ENCODE measurements at regions not wholly inside any gene's neighbourhood (a gene's known extent, or its start where the extent isn't known, plus 50 kb on each side); places are given as distances from the start of the nearest gene placed in this dataset.

GRCh38 chr4:169934794-169935429 lies 91.3 kb downstream of the MFAP3L start:
- no peak for TF ChIP-seq ZSCAN16 (tag by site-specific recombination; IDR thresholded peaks at IDR 0.05)
- TF ChIP-seq ZNF398 (tag by site-specific recombination; IDR thresholded peaks at IDR 0.05): no peak
- no peak for TF ChIP-seq KLF8 (tag by site-specific recombination; IDR thresholded peaks at IDR 0.05)
- no peak for TF ChIP-seq BCL6B (tag by site-specific recombination; IDR thresholded peaks at IDR 0.05)
- TF ChIP-seq ZNF549 (tag by site-specific recombination; IDR thresholded peaks at IDR 0.05): no peak
- TF ChIP-seq PRDM4 (tag by site-specific recombination; IDR thresholded peaks at IDR 0.05): no peak
- TF ChIP-seq ZSCAN5A (tag by site-specific recombination; IDR thresholded peaks at IDR 0.05): no peak
- no peak for TF ChIP-seq ZNF132 (tag by site-specific recombination; IDR thresholded peaks at IDR 0.05; ENCODE audit: borderline replicate concordance)
- no peak for TF ChIP-seq ZNF146 (tag by site-specific recombination; IDR thresholded peaks at IDR 0.05)
- no peak for TF ChIP-seq ZNF626 (tag by site-specific recombination; IDR thresholded peaks at IDR 0.05)
- TF ChIP-seq, protein P1, sequence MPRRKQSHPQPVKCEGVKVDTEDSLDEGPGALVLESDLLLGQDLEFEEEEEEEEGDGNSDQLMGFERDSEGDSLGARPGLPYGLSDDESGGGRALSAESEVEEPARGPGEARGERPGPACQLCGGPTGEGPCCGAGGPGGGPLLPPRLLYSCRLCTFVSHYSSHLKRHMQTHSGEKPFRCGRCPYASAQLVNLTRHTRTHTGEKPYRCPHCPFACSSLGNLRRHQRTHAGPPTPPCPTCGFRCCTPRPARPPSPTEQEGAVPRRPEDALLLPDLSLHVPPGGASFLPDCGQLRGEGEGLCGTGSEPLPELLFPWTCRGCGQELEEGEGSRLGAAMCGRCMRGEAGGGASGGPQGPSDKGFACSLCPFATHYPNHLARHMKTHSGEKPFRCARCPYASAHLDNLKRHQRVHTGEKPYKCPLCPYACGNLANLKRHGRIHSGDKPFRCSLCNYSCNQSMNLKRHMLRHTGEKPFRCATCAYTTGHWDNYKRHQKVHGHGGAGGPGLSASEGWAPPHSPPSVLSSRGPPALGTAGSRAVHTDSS (tag by site-specific recombination; IDR thresholded peaks at IDR 0.05): no peak
- no peak for TF ChIP-seq ZBTB1 (tag by site-specific recombination; IDR thresholded peaks at IDR 0.05)
- no peak for TF ChIP-seq ZNF670 (tag by site-specific recombination; IDR thresholded peaks at IDR 0.05; ENCODE audit: low read depth)
- TF ChIP-seq, protein P2, sequence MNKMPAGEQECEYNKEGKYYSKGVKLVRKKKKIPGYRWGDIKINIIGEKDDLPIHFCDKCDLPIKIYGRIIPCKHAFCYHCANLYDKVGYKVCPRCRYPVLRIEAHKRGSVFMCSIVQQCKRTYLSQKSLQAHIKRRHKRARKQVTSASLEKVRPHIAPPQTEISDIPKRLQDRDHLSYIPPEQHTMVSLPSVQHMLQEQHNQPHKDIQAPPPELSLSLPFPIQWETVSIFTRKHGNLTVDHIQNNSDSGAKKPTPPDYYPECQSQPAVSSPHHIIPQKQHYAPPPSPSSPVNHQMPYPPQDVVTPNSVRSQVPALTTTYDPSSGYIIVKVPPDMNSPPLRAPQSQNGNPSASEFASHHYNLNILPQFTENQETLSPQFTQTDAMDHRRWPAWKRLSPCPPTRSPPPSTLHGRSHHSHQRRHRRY (tag by site-specific recombination; IDR thresholded peaks at IDR 0.05): no peak
- no peak for TF ChIP-seq ZNF354C (tag by site-specific recombination; IDR thresholded peaks at IDR 0.05; ENCODE audit: borderline replicate concordance, low read depth)
- Histone ChIP-seq H3K9me3 (ENCODE audit: control insufficient read depth, insufficient read depth, low read depth, low read length) (no peaks in the 10 kb centered on the region), H3K4me1 (ENCODE audit: control insufficient read depth, insufficient read depth, low read length) (peaks cover 2% of the 10 kb centered on the region), H3K4me3 (ENCODE audit: low read depth, low read length) (no peak overlapping the region), H3K36me3 (ENCODE audit: control insufficient read depth in 2 of 2, insufficient read depth in 1 of 2, low read length in 2 of 2) (no peaks in the 10 kb centered on the region), H3K27ac (ENCODE audit: extremely low read depth, low read depth, low read length) (no peak overlapping the region)
- ChIA-PET POLR2A (no interaction called here), CTCF (no interaction called here)
